ENCODE measurements at regions not wholly inside any gene's neighbourhood (a gene's known extent, or its start where the extent isn't known, plus 50 kb on each side); places are given as distances from the start of the nearest gene placed in this dataset.
A peak's percentile ranks its signal among the peaks of the same experiment; 100 is the strongest.

DNA sequence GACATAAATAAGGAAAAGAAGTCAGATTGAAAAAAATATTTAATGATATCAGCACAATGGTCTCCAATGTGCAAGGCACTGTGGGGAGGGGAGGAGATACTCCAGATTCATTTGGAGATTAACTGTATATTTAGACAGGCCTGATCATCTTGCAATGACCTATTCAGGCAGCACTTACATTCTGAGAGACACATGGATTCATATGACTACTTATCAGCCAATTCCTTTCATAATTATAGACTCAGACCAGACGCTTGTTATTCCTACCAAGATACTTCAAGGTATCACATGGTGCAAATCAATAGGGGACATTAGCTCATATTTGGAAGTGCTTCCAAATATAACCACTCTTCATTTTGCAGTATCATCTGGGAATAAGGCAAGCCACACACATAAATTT lies 153.5 kb upstream of the TARS1 start (continued):
- TF ChIP-seq, protein P1, sequence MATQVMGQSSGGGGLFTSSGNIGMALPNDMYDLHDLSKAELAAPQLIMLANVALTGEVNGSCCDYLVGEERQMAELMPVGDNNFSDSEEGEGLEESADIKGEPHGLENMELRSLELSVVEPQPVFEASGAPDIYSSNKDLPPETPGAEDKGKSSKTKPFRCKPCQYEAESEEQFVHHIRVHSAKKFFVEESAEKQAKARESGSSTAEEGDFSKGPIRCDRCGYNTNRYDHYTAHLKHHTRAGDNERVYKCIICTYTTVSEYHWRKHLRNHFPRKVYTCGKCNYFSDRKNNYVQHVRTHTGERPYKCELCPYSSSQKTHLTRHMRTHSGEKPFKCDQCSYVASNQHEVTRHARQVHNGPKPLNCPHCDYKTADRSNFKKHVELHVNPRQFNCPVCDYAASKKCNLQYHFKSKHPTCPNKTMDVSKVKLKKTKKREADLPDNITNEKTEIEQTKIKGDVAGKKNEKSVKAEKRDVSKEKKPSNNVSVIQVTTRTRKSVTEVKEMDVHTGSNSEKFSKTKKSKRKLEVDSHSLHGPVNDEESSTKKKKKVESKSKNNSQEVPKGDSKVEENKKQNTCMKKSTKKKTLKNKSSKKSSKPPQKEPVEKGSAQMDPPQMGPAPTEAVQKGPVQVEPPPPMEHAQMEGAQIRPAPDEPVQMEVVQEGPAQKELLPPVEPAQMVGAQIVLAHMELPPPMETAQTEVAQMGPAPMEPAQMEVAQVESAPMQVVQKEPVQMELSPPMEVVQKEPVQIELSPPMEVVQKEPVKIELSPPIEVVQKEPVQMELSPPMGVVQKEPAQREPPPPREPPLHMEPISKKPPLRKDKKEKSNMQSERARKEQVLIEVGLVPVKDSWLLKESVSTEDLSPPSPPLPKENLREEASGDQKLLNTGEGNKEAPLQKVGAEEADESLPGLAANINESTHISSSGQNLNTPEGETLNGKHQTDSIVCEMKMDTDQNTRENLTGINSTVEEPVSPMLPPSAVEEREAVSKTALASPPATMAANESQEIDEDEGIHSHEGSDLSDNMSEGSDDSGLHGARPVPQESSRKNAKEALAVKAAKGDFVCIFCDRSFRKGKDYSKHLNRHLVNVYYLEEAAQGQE (IDR thresholded peaks at IDR 0.05; ENCODE audit: low read depth, low read length), result no peak
- TF ChIP-seq FOXJ3 (CRISPR knock-in tag; IDR thresholded peaks at IDR 0.05) (no peak), TCF12 (IDR thresholded peaks at IDR 0.05) (no peak)

DNA sequence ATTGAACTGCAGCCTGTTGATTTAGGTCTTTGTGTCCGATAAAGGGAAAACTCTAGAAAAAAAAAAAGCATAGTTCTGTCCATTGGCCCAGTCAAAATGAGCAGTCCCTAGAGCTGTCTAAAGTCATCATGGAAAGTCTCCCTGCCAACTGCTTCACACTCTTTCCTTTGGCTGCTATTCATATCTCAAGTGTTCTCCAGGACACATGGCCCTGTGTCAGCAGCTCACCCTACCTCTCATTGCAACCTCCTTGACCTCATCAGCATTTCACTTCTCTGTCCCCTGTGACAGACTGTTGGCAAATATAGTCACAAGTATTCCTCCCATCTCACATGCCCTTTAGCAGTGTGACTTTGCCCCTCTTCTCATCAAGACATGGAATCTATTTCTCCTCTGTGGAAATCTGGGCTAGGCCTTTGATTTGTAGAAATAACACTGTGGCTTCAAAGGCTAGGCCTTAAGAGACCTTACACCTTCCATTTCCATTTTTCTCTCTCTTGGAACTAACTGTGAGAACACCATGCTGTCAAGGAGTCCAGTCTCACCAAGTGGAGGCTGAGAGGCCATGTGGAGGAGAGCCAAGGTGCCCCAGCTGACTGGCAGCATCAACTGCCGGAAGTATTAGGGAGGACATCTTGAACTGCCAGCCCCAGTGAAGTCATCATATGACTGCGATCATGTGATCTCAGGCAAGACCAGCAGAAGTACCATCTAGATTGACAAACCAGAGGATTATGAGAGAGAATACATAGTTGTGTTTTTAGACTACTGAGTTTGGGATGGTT lies 149.4 kb upstream of the TARS1 start:
- Histone ChIP-seq H4K20me1 (ENCODE audit: insufficient read depth) (no peaks in the 10 kb centered on the region), H3K36me3 (replicated peaks in 1 of 2; ENCODE audit: control insufficient read depth in 1 of 2, insufficient read depth in 2 of 2, low read length in 1 of 2) (peaks cover 0 to 4% of the 10 kb centered on the region in 2 experiments), H3K9me2 (no peaks in the 10 kb centered on the region), H3K4me2 (no peak overlapping the region), H3K27ac (ENCODE audit: low read depth in 2 of 2, low read length in 1 of 2) (no peak overlapping the region), H3K9ac (no peak overlapping the region), H3K9me3 (no peaks in the 10 kb centered on the region), H3K79me2 (ENCODE audit: insufficient read depth) (no peaks in the 10 kb centered on the region), H3K4me3 (ENCODE audit: low read depth in 2 of 2, low read length in 1 of 2) (no peak overlapping the region), H2AFZ (ENCODE audit: low read depth) (no peak overlapping the region), H3F3A (replicated peaks; ENCODE audit: insufficient read depth) (no peaks in the 10 kb centered on the region), H3K27me3 (ENCODE audit: insufficient read depth) (no peaks in the 10 kb centered on the region), H3K4me1 (ENCODE audit: control insufficient read depth in 1 of 2, insufficient read depth in 2 of 2, low read depth in 1 of 2, low read length in 1 of 2) (no peaks in the 10 kb centered on the region)
- no peak for TF ChIP-seq GATA2 (CRISPR knock-in tag; IDR thresholded peaks at IDR 0.05)
- no peak for TF ChIP-seq TAF1 (IDR thresholded peaks at IDR 0.05; ENCODE audit: borderline replicate concordance, low read depth, low read length)
- TF ChIP-seq FOSL2 (IDR thresholded peaks at IDR 0.05; ENCODE audit: borderline replicate concordance, low read depth), result no peak
- no peak for TF ChIP-seq EP300 (IDR thresholded peaks at IDR 0.05; ENCODE audit: borderline replicate concordance in 1 of 2, low read depth in 1 of 2, low read length in 1 of 2)
- TF ChIP-seq RCOR1 (IDR thresholded peaks at IDR 0.05; ENCODE audit: low read length), result no peak
- TF ChIP-seq SIN3A (IDR thresholded peaks at IDR 0.05; ENCODE audit: borderline replicate concordance, low read depth, low read length), result no peak
- TF ChIP-seq FOXJ3 (CRISPR knock-in tag; IDR thresholded peaks at IDR 0.05), result no peak
- no peak for TF ChIP-seq CHD2 (IDR thresholded peaks at IDR 0.05; ENCODE audit: low read length, partially characterized antibody)
- WGBS (ENCODE audit: low lambda C conversion rate), result 69% methylated on average over 3 of the region's 3 CpGs
- CTCF ChIA-PET, result interaction anchor here (0.6 to 1.1 kb wide), 2 partner anchors 9 to 10 kb away, joined by 3 to 4 read pairs; no protein-coding TSS in a partner anchor
- DNase-seq, result no peak
- POLR2A ChIA-PET, result no interaction called here

DNA sequence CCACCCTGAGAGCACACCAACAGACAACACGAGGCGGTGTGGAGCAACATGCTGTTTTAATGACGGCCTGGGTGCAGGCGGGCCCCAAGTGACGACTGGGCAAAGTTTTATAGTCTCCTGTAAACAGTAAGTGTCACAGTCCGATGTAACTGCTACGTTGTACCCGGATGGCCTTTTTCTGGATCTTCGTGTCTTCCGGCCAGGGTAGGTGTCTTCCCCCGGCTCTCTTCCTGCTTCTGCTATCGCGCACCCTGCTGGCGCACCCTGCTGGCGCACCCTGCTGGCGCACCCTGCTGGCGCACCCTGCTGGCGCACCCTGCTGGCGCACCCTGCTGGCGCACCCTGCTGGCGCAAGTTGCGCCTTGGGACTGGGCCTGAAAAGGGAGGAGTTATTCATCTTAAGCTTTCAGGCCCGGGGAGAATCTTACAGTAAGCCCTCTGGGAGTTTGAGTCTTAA lies 143.0 kb upstream of the TARS1 start:
- Histone ChIP-seq H3K4me2 (no peak overlapping the region), H3K4me1 (ENCODE audit: control insufficient read depth in 1 of 2, insufficient read depth in 2 of 2, low read depth in 1 of 2, low read length in 1 of 2) (peaks cover 0 to 17% of the 10 kb centered on the region in 2 experiments; a peak in 2 of 4 replicates), H3K79me2 (ENCODE audit: insufficient read depth) (no peaks in the 10 kb centered on the region), H3K9me3 (no peaks in the 10 kb centered on the region), H3K27ac (ENCODE audit: low read depth in 2 of 2, low read length in 1 of 2) (peak overlapping the region in 1 of 2 experiments; percentile 93; a peak in 2 of 4 replicates), H3F3A (replicated peaks; ENCODE audit: insufficient read depth) (peaks cover 24% of the 10 kb centered on the region), H3K9me2 (no peaks in the 10 kb centered on the region), H2AFZ (ENCODE audit: low read depth) (no peak overlapping the region), H4K20me1 (ENCODE audit: insufficient read depth) (no peaks in the 10 kb centered on the region), H3K9ac (no peak overlapping the region), H3K36me3 (replicated peaks in 1 of 2; ENCODE audit: control insufficient read depth in 1 of 2, insufficient read depth in 2 of 2, low read length in 1 of 2) (no peaks in the 10 kb centered on the region), H3K4me3 (ENCODE audit: low read depth in 2 of 2, low read length in 1 of 2) (no peak overlapping the region), H3K27me3 (ENCODE audit: insufficient read depth) (no peaks in the 10 kb centered on the region)
- ChIA-PET POLR2A (no interaction called here), CTCF (interaction anchor here (0.6 to 1.2 kb wide), 4 partner anchors 10 to 21 kb away, joined by 3 to 5 read pairs (median 3); no protein-coding TSS in a partner anchor)
- WGBS (ENCODE audit: low lambda C conversion rate), result 91% methylated on average over 22 of the region's 23 CpGs
- no peak for DNase-seq
- no peak for TF ChIP-seq POLR2AphosphoS5 (IDR thresholded peaks at IDR 0.05; ENCODE audit: low read depth, low read length)
- TF ChIP-seq, protein P2, sequence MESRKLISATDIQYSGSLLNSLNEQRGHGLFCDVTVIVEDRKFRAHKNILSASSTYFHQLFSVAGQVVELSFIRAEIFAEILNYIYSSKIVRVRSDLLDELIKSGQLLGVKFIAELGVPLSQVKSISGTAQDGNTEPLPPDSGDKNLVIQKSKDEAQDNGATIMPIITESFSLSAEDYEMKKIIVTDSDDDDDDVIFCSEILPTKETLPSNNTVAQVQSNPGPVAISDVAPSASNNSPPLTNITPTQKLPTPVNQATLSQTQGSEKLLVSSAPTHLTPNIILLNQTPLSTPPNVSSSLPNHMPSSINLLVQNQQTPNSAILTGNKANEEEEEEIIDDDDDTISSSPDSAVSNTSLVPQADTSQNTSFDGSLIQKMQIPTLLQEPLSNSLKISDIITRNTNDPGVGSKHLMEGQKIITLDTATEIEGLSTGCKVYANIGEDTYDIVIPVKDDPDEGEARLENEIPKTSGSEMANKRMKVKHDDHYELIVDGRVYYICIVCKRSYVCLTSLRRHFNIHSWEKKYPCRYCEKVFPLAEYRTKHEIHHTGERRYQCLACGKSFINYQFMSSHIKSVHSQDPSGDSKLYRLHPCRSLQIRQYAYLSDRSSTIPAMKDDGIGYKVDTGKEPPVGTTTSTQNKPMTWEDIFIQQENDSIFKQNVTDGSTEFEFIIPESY (IDR thresholded peaks at IDR 0.05; ENCODE audit: borderline replicate concordance, low read depth), result peak; percentile 67; the same call in 1 of the 2 replicates
- no peak for TF ChIP-seq FOSL2 (IDR thresholded peaks at IDR 0.05; ENCODE audit: borderline replicate concordance, low read depth)
- TF ChIP-seq GABPA (IDR thresholded peaks at IDR 0.05; ENCODE audit: low read depth), result no peak
- TF ChIP-seq JUND (IDR thresholded peaks at IDR 0.05), result no peak
- TF ChIP-seq, protein P3, sequence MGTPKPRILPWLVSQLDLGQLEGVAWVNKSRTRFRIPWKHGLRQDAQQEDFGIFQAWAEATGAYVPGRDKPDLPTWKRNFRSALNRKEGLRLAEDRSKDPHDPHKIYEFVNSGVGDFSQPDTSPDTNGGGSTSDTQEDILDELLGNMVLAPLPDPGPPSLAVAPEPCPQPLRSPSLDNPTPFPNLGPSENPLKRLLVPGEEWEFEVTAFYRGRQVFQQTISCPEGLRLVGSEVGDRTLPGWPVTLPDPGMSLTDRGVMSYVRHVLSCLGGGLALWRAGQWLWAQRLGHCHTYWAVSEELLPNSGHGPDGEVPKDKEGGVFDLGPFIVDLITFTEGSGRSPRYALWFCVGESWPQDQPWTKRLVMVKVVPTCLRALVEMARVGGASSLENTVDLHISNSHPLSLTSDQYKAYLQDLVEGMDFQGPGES (IDR thresholded peaks at IDR 0.05; ENCODE audit: low read depth, low read length), result no peak
- no peak for TF ChIP-seq NRF1 (IDR thresholded peaks at IDR 0.05; ENCODE audit: low read depth, low read length)
- TF ChIP-seq FOXJ3 (CRISPR knock-in tag; IDR thresholded peaks at IDR 0.05), result no peak
